DOHH2 (cell line): ENCODE measurements at regions not wholly inside any gene's neighbourhood (a gene's known extent, or its start where the extent isn't known, plus 50 kb on each side); places are given as distances from the start of the nearest gene placed in this dataset.

Source experiments
- EZH2phosphoT487 ChIP-seq: fragments of 200-600 bp; sonication (generic); IDR thresholded peaks from 2 replicates; pipeline ENCODE4 v1.6.1; 2017; ENCODE audit warnings: borderline replicate concordance, mild to moderate bottlenecking, antibody characterized with exemption, low read length, moderate library complexity, mixed read lengths
- TF ChIP-seq, protein P1 (sequence below): fragments of 200-600 bp; sonication (generic); IDR thresholded peaks from one replicate; pipeline ENCODE4 v1.5.1; 2014; ENCODE audit warnings: antibody characterized with exemption, mild to moderate bottlenecking, low read depth, low read length; ENCODE audit not compliant: poor library complexity, severe bottlenecking

DNA sequence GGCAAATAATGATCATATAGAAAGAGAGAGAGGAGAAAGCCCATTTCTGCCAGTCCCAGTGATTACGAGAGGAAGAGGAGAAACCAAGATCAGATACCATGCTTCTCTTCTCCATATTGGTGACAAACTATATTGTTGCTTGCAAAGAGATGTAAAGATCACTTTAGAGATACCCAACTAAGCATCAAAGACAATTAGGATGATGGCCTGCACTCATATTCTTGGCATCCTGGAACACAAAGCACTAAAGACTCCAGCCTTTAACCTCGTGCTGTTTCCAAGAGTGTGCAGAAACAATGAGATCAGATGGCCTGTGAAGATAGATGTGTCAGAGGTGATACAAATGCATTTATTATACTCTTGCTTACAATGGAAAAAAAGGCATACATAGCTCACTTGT is 170.7 kb upstream of the TP63 start:
- TF ChIP-seq, protein P1, sequence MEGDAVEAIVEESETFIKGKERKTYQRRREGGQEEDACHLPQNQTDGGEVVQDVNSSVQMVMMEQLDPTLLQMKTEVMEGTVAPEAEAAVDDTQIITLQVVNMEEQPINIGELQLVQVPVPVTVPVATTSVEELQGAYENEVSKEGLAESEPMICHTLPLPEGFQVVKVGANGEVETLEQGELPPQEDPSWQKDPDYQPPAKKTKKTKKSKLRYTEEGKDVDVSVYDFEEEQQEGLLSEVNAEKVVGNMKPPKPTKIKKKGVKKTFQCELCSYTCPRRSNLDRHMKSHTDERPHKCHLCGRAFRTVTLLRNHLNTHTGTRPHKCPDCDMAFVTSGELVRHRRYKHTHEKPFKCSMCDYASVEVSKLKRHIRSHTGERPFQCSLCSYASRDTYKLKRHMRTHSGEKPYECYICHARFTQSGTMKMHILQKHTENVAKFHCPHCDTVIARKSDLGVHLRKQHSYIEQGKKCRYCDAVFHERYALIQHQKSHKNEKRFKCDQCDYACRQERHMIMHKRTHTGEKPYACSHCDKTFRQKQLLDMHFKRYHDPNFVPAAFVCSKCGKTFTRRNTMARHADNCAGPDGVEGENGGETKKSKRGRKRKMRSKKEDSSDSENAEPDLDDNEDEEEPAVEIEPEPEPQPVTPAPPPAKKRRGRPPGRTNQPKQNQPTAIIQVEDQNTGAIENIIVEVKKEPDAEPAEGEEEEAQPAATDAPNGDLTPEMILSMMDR, result no peak
- no peak for TF ChIP-seq EZH2phosphoT487
